ENCODE measurements at regions not wholly inside any gene's neighbourhood (a gene's known extent, or its start where the extent isn't known, plus 50 kb on each side); places are given as distances from the start of the nearest gene placed in this dataset.

- no peak for TF ChIP-seq ZNF274 (IDR thresholded peaks at IDR 0.05; ENCODE audit: borderline replicate concordance, extremely low read depth, low read length)
Measured at GRCh38 chr20:57793421-57793820, 83.6 kb upstream of the PMEPA1 start (continued).

Measured in H1 (cell line).